K562 (cell line): ENCODE measurements at regions not wholly inside any gene's neighbourhood (a gene's known extent, or its start where the extent isn't known, plus 50 kb on each side); places are given as distances from the start of the nearest gene placed in this dataset.

ENCODE experiments used
- ATAC-seq: fragments of 200-7000 bp; cut with Tn5 transposase; 3 replicates; pipeline ENCODE4 v1.9.1; 2020; ENCODE audit warnings: moderate library complexity
- BruUV-seq: library from RNA; stranded (reverse); fragments of 400-500 nt; replicated peaks from 2 replicates; lab custom pipeline; 2021; lab: Mats Ljungman, UMichigan
- CTCF ChIA-PET: fragments of 300-600 bp; formaldehyde crosslinking; extraction: SDS; loops from one replicate; lab custom pipeline; 2021; ENCODE audit warnings: low intra/inter-chr PET ratio; lab: Yijun Ruan, JAX
- POLR2A ChIA-PET: fragments of 300-600, 350-650 bp; sonication (Branson Sonifier 250); formaldehyde crosslinking; extraction: SDS; loops from one replicate; lab custom pipeline; 2021; ENCODE audit warnings: antibody characterized with exemption, inconsistent platforms; lab: Yijun Ruan, JAX
- DNase-seq, 4 experiments: peaks; one replicate each; pipeline versions ENCODE4 v3.0.0 to v3.0.0-alpha.2; 2011 to 2018; ENCODE audit warnings: low spot score in 3 of 4, mixed read lengths in 3 of 4; ENCODE audit errors: extremely low read depth in 1 of 4
- FAIRE-seq: peaks from 2 replicates; lab custom pipeline; 2011; peaks lifted over from hg19 to GRCh38; lab: Jason Lieb, UNC
- H2AFZ ChIP-seq: 2 replicates; pipeline ENCODE4 v1.6.0; 2011; ENCODE audit warnings: low read depth, low read length, control low read depth, inconsistent platforms
- H3K27ac ChIP-seq: fragments of 200-600 bp; 3 replicates; pipeline ENCODE4 v1.8.0; 2011; ENCODE audit warnings: low read depth, mild to moderate bottlenecking, control low read depth, inconsistent platforms, low read length, moderate library complexity, mixed read lengths; ENCODE audit errors: extremely low read depth
- H3K27me3 ChIP-seq, 2 experiments: fragments of 300-600 bp in 1 of 2; 2 replicates in 1 of 2; 3 replicates in 1 of 2; pipeline versions ENCODE4 v1.6.0 to v1.8.0; 2011; ENCODE audit warnings: inconsistent platforms in 2 of 2, low read length in 2 of 2, mild to moderate bottlenecking in 1 of 2, mixed read lengths in 1 of 2, moderate library complexity in 1 of 2; ENCODE audit not compliant: control insufficient read depth in 2 of 2, insufficient read depth in 2 of 2
- H3K36me3 ChIP-seq: fragments of 300-600 bp; 3 replicates; pipeline ENCODE4 v1.8.0; 2011; ENCODE audit warnings: mild to moderate bottlenecking, low read length, inconsistent platforms; ENCODE audit not compliant: control insufficient read depth, insufficient read depth
- H3K4me1 ChIP-seq, 2 experiments: fragments of 200-600 bp in 1 of 2; replicated peaks in 1 of 2; 2 replicates in 1 of 2; 3 replicates in 1 of 2; pipeline versions ENCODE4 v1.5.1 to v1.8.0; 2011; ENCODE audit warnings: inconsistent platforms in 2 of 2, low read length in 2 of 2, mild to moderate bottlenecking in 1 of 2, mixed read lengths in 1 of 2, moderate library complexity in 1 of 2; ENCODE audit not compliant: control insufficient read depth in 2 of 2, insufficient read depth in 2 of 2
- H3K4me2 ChIP-seq: 2 replicates; pipeline ENCODE4 v1.6.1; 2011; ENCODE audit warnings: low read length, control low read depth, inconsistent platforms, mixed read lengths; ENCODE audit not compliant: insufficient read depth
- H3K4me3 ChIP-seq: fragments of 200-600 bp; sonication (generic), shearing (Covaris generic); 2 replicates; pipeline ENCODE4 v1.5.1; 2016; ENCODE audit warnings: control low read depth, inconsistent platforms
- H3K79me2 ChIP-seq: fragments of 200-600 bp; 3 replicates; pipeline ENCODE4 v1.8.0; 2011; ENCODE audit warnings: low read length, inconsistent platforms; ENCODE audit not compliant: control insufficient read depth, insufficient read depth
- H3K9ac ChIP-seq, 2 experiments: 2 replicates each; pipeline versions ENCODE4 v1.6.0 to v1.6.1; 2011; ENCODE audit warnings: low read depth in 2 of 2, low read length in 2 of 2, control low read depth in 1 of 2, inconsistent platforms in 1 of 2, mild to moderate bottlenecking in 1 of 2, mixed read lengths in 1 of 2; ENCODE audit not compliant: insufficient read depth in 1 of 2
- H3K9me1 ChIP-seq: one replicate; pipeline ENCODE4 v1.6.0; 2011; ENCODE audit warnings: inconsistent platforms, mild to moderate bottlenecking, low read length, moderate library complexity; ENCODE audit not compliant: control insufficient read depth, insufficient read depth
- H3K9me3 ChIP-seq: replicated peaks from 2 replicates; pipeline ENCODE4 v1.5.1; 2011; ENCODE audit warnings: low read depth, low read length, inconsistent platforms; ENCODE audit not compliant: control insufficient read depth, insufficient read depth
- H4K20me1 ChIP-seq: replicated peaks from 2 replicates; pipeline ENCODE4 v1.6.1; 2011; ENCODE audit warnings: low read length, inconsistent platforms, mixed read lengths; ENCODE audit not compliant: control insufficient read depth, insufficient read depth
- CBFA2T2 ChIP-seq: fragments of 450-650 bp; conservative IDR thresholded peaks from 2 replicates; pipeline ENCODE4 v1.6.1; 2017; ENCODE audit warnings: mild to moderate bottlenecking
- FOSL1 ChIP-seq: fragments of 200-800 bp; sonication (Bioruptor generic); conservative IDR thresholded peaks from 2 replicates; pipeline ENCODE4 v1.6.1; 2016; ENCODE audit warnings: missing genetic modification characterization, missing compliant biosample characterization
- HDAC1 ChIP-seq, 2 experiments: fragments of 450-650 bp; IDR thresholded peaks; 2 replicates each; pipeline ENCODE4 v1.6.1; 2016 to 2017; ENCODE audit warnings: inconsistent platforms in 1 of 2, mild to moderate bottlenecking in 1 of 2, moderate library complexity in 1 of 2
- HNRNPH1 ChIP-seq: fragments of 200-400 bp; formaldehyde crosslinking; optimal IDR thresholded peaks from 2 replicates; pipeline ENCODE3; 2017; ENCODE audit warnings: low read depth, mild to moderate bottlenecking, low read length, moderate library complexity
- NR2C2 ChIP-seq, 2 experiments: fragments of 200-800 bp in 1 of 2; sonication (Bioruptor generic) in 1 of 2; sonication (generic) in 1 of 2; formaldehyde crosslinking in 1 of 2; IDR thresholded peaks; 2 replicates each; pipeline versions ENCODE4 v1.6.1 to v1.8.0; 2016 to 2022; ENCODE audit warnings: mild to moderate bottlenecking in 1 of 2, missing compliant biosample characterization in 1 of 2, missing genetic modification characterization in 1 of 2, missing genetic modification reagents in 1 of 2
- RBM17 ChIP-seq: fragments of 200-400 bp; formaldehyde crosslinking; IDR thresholded peaks from 2 replicates; pipeline ENCODE4 v1.6.1; 2017; ENCODE audit warnings: low read depth, mild to moderate bottlenecking, low read length, borderline replicate concordance
- ZNF146 ChIP-seq: IDR thresholded peaks from one replicate; pipeline ENCODE4 v1.6.1; 2018; ENCODE audit warnings: missing compliant biosample characterization; ENCODE audit not compliant: unreplicated experiment
- ZNF253 ChIP-seq: fragments of 250-450 bp; sonication (Bioruptor Pico); conservative IDR thresholded peaks from 2 replicates; pipeline ENCODE4 v1.6.1; 2021; ENCODE audit warnings: mild to moderate bottlenecking
- WGBS: fragments of 100-300 bp; shearing (Covaris generic); methylation state at CpG from one replicate; pipeline ENCODE4 v1.1.6; 2016; ENCODE audit warnings: low coverage, mixed read lengths; ENCODE audit not compliant: insufficient coverage; ENCODE audit errors: missing lambda C conversion rate; 5-methylcytosine and 5-hydroxymethylcytosine counted together
- in situ Hi-C: fragments of 300-500 bp; cut with MboI; formaldehyde crosslinking; loops from 4 replicates; pipeline ENCODE4 v1.15.0; 2018; ENCODE audit warnings: inconsistent platforms, mixed read lengths
- intact Hi-C: fragments of 100-400 bp; cut with micrococcal nuclease; formaldehyde crosslinking; loops from 2 replicates; pipeline ENCODE4 v1.14.2; 2022

GRCh38 chr7:69428089-69428488, 170.2 kb upstream of the AUTS2 start:
- Histone ChIP-seq H3K9ac (no peak overlapping the region), H3K4me2 (no peak overlapping the region), H2AFZ (no peak overlapping the region), H3K36me3 (no peaks in the 10 kb centered on the region), H3K79me2 (no peaks in the 10 kb centered on the region), H3K27me3 (peaks cover 0 to 11% of the 10 kb centered on the region in 2 experiments; a peak in 3 of 5 replicates), H3K27ac (no peak overlapping the region), H3K9me3 (no peaks in the 10 kb centered on the region), H3K4me1 (no peaks in the 10 kb centered on the region; a peak in 1 of 5 replicates), H3K9me1 (no peaks in the 10 kb centered on the region), H4K20me1 (no peaks in the 10 kb centered on the region), H3K4me3 (no peak overlapping the region)
- FAIRE-seq, result no peak
- WGBS, result 1% methylated on average over 4 of the region's 4 CpGs
- BruUV-seq, result no TSS peak
- intact Hi-C loops (no loop called here), in situ Hi-C loops (no loop called here)
- ChIA-PET CTCF (no interaction called here), POLR2A (no interaction called here)
- DNase-seq, result no peak
- ATAC-seq, result no peak
- TF ChIP-seq HNRNPH1 (no peak), ZNF146 (CRISPR knock-in tag) (peak; percentile 55)

DNA sequence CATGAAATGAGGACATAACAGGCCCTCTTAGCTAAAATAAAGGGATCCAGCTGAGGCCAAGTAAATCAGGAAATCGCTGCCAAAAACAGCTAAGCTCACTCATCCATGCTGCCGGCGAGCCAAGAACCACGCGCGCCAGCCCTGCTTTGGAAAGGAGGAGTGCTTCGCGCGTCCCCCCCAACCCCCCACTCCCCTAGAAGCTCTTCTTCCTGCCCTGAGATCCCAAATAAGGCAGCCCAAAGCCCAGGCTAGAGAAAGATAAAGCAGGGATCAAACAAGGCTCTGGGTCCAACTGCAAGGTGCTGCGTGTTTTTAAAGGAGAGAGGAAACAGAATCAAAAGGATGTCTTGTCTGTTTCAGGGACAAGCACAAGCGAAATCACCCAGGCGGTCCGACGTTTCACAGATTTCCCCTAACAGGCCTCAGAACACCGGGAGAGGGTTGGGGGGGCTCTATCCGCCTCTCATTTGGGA, 168.3 kb upstream of the AUTS2 start:
- in situ Hi-C loops (no loop called here), intact Hi-C loops (no loop called here)
- Histone ChIP-seq H3K9ac (no peak overlapping the region), H3K4me2 (no peak overlapping the region), H3K9me3 (no peaks in the 10 kb centered on the region), H2AFZ (no peak overlapping the region), H4K20me1 (no peaks in the 10 kb centered on the region), H3K4me1 (no peaks in the 10 kb centered on the region; a peak in 1 of 5 replicates), H3K27ac (no peak overlapping the region), H3K9me1 (no peaks in the 10 kb centered on the region), H3K79me2 (no peaks in the 10 kb centered on the region), H3K4me3 (no peak overlapping the region), H3K36me3 (no peaks in the 10 kb centered on the region), H3K27me3 (peaks cover 0 to 11% of the 10 kb centered on the region in 2 experiments; a peak in 3 of 5 replicates)
- no peak for TF ChIP-seq ZNF253 (CRISPR knock-in tag)
- TF ChIP-seq NR2C2 (CRISPR knock-in tag; IDR thresholded peaks at IDR 0.05), result no peak
- TF ChIP-seq NR2C2 (tag; IDR thresholded peaks at IDR 0.05), result no peak
- TF ChIP-seq HDAC1 (IDR thresholded peaks at IDR 0.05), result no peak
- no peak for TF ChIP-seq CBFA2T2
- TF ChIP-seq RBM17, result no peak
- TF ChIP-seq FOSL1 (tag), result no peak
- ChIA-PET CTCF (no interaction called here), POLR2A (interaction anchor here (0.5 to 0.7 kb wide), 2 partner anchors 13 to 628 kb away, joined by 3 read pairs; no protein-coding TSS in a partner anchor)
- FAIRE-seq, result no peak
- 0% methylated on average over 16 of the region's 16 CpGs for WGBS
- BruUV-seq, result no TSS peak
- no peak for ATAC-seq
- no peak for DNase-seq
